ENCODE measurements at regions not wholly inside any gene's neighbourhood (a gene's known extent, or its start where the extent isn't known, plus 50 kb on each side); places are given as distances from the start of the nearest gene placed in this dataset.

DNA sequence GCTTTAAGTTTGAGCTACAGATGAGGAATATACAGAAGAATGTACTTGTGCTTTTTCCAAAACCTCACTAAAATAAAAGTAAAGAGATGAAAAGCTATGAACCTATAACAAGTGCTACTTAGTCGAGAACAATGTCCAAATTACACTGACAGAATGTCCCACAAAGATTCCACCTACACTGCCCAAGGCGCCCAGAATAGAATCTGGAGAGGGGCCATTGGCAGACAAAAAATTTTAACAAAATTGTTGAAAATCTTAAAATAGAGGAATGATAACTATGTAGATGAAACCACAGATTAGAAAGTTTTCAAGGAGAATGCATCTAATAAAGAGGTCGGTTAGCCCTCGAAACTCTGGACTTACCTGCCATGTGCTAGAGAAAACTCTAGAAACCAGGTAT lies 235.3 kb downstream of the CETN3 start:
- Mint-ChIP-seq H3K36me3 (ENCODE audit: unreplicated experiment) (peaks cover 9% of the 10 kb centered on the region), H3K9me3 (ENCODE audit: unreplicated experiment) (peaks cover 5% of the 10 kb centered on the region), H3K4me1 (ENCODE audit: low read depth, unreplicated experiment) (peaks cover 7% of the 10 kb centered on the region), H3K4me3 (ENCODE audit: unreplicated experiment) (no peak overlapping the region), H3K27me3 (ENCODE audit: unreplicated experiment) (no peaks in the 10 kb centered on the region), H3K27ac (ENCODE audit: unreplicated experiment) (no peak overlapping the region)
- TF ChIP-seq, protein P1, sequence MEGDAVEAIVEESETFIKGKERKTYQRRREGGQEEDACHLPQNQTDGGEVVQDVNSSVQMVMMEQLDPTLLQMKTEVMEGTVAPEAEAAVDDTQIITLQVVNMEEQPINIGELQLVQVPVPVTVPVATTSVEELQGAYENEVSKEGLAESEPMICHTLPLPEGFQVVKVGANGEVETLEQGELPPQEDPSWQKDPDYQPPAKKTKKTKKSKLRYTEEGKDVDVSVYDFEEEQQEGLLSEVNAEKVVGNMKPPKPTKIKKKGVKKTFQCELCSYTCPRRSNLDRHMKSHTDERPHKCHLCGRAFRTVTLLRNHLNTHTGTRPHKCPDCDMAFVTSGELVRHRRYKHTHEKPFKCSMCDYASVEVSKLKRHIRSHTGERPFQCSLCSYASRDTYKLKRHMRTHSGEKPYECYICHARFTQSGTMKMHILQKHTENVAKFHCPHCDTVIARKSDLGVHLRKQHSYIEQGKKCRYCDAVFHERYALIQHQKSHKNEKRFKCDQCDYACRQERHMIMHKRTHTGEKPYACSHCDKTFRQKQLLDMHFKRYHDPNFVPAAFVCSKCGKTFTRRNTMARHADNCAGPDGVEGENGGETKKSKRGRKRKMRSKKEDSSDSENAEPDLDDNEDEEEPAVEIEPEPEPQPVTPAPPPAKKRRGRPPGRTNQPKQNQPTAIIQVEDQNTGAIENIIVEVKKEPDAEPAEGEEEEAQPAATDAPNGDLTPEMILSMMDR (IDR thresholded peaks at IDR 0.05; ENCODE audit: partially characterized antibody, unreplicated experiment), result no peak
- no peak for DNase-seq

DNA sequence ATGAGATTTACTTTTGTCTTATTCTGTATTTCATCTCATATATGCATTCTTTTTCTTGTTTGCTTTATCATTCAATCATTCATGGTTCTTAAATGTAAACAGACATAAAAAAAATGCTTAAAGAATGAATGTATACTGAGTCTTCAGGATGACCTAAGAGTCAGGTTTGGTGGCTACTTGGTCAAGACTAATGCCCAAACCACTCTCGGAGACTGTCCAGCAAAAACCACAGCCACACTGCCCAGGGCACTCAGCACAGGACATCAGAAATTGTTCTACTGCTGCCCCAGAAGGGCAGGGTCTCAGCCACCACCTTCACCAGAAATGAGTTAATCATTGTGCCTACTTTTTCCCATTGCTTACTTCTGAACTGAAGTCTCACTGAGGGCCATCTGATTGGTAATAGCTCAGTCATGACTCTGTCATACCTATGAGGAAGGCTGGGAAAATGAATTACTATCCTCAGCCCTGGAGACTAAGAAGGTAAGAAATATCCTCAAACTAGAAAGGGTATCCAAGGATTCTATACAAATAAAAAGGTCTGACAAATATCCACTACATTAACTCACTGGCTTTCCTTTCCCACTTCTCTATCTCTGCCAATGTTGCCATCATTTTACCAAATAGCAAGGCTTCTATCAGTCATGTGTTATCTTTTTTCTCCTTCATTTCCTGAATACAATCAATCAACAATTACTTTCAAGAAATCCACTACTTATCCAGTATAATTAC lies 236.1 kb downstream of the CETN3 start:
- H3K36me3 Mint-ChIP-seq (ENCODE audit: unreplicated experiment), result peaks cover 9% of the 10 kb centered on the region
- H3K27me3 Mint-ChIP-seq (ENCODE audit: unreplicated experiment), result no peaks in the 10 kb centered on the region
- peaks cover 8% of the 10 kb centered on the region for H3K4me1 Mint-ChIP-seq (ENCODE audit: low read depth, unreplicated experiment)
- no peak overlapping the region for H3K4me3 Mint-ChIP-seq (ENCODE audit: unreplicated experiment)
- no peak for DNase-seq
- H3K9me3 Mint-ChIP-seq (ENCODE audit: unreplicated experiment), result peaks cover 5% of the 10 kb centered on the region
- TF ChIP-seq, protein P1 (IDR thresholded peaks at IDR 0.05; ENCODE audit: partially characterized antibody, unreplicated experiment), result no peak
- H3K27ac Mint-ChIP-seq (ENCODE audit: unreplicated experiment), result no peak overlapping the region

DNA sequence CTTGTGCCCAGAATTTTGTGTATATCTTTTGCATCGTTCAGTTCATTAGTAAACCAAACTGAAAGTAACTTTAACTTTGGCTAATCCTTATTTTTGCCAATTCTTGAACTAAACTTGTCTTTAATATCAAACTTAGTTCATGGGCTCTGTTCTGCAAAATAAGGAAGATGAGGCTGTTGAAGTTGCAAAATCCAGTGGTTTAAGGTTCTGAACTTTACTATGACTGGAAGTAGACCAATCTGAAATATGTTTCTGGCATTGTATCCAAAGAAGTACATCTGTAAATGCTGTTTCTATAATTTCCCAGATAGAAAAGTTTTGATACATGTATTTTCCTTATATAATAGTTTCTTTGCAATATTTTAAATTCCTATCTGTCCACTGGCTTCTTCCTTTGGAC lies 238.1 kb downstream of the CETN3 start:
- no peak overlapping the region for H3K4me3 Mint-ChIP-seq (ENCODE audit: unreplicated experiment)
- H3K27ac Mint-ChIP-seq (ENCODE audit: unreplicated experiment), result no peak overlapping the region
- peaks cover 3% of the 10 kb centered on the region for H3K9me3 Mint-ChIP-seq (ENCODE audit: unreplicated experiment)
- peaks cover 9% of the 10 kb centered on the region for H3K36me3 Mint-ChIP-seq (ENCODE audit: unreplicated experiment)
- TF ChIP-seq, protein P1 (IDR thresholded peaks at IDR 0.05; ENCODE audit: partially characterized antibody, unreplicated experiment), result no peak
- no peaks in the 10 kb centered on the region for H3K27me3 Mint-ChIP-seq (ENCODE audit: unreplicated experiment)
- peaks cover 8% of the 10 kb centered on the region for H3K4me1 Mint-ChIP-seq (ENCODE audit: low read depth, unreplicated experiment)
- DNase-seq, result no peak

DNA sequence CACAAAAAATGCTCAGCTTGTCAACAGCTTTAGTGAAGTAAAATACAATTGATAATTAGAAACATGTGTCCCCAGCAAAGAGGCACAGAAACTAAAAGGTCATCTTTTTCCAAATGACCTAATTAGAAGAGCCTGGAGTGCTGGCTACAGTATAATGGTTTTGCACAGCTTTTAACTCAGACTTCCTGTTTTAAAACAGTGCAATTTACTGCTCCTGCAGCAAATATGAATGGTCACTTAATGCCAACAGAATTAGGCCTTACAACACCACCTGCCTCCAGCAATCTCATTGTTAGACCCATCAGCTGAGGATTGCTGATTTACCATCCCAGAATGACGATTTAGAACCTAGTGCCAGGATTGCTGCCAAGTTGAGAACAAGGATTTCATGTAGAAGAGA lies 239.3 kb downstream of the CETN3 start:
- H3K27me3 Mint-ChIP-seq (ENCODE audit: unreplicated experiment), result no peaks in the 10 kb centered on the region
- TF ChIP-seq, protein P1 (IDR thresholded peaks at IDR 0.05; ENCODE audit: partially characterized antibody, unreplicated experiment), result no peak
- no peaks in the 10 kb centered on the region for H3K9me3 Mint-ChIP-seq (ENCODE audit: unreplicated experiment)
- no peak for DNase-seq
- no peaks in the 10 kb centered on the region for H3K36me3 Mint-ChIP-seq (ENCODE audit: unreplicated experiment)
- H3K27ac Mint-ChIP-seq (ENCODE audit: unreplicated experiment), result no peak overlapping the region
- H3K4me3 Mint-ChIP-seq (ENCODE audit: unreplicated experiment), result no peak overlapping the region
- H3K4me1 Mint-ChIP-seq (ENCODE audit: low read depth, unreplicated experiment), result peaks cover 8% of the 10 kb centered on the region

DNA sequence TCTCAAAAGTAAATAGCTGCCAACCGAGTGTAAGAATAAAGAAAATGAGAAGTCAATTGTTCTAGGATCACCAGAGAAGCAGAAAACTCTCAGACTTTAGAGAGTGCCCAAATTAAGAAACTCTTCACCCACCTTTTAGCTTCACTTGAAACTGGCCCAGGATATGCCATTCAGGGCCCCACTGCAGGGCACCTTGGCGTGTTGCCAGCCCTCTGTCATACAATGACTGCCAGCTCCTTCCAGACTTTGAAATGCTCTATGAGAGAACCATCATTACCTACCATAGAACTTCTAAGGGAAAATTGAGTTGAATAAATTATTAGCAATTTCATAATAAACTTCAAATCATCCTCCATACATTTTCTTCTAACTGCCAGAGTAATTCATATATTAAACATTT lies 240.5 kb downstream of the CETN3 start:
- no peak for DNase-seq
- Mint-ChIP-seq H3K27ac (ENCODE audit: unreplicated experiment) (no peak overlapping the region), H3K4me3 (ENCODE audit: unreplicated experiment) (no peak overlapping the region), H3K9me3 (ENCODE audit: unreplicated experiment) (no peaks in the 10 kb centered on the region), H3K27me3 (ENCODE audit: unreplicated experiment) (no peaks in the 10 kb centered on the region), H3K36me3 (ENCODE audit: unreplicated experiment) (no peaks in the 10 kb centered on the region), H3K4me1 (ENCODE audit: low read depth, unreplicated experiment) (peaks cover 8% of the 10 kb centered on the region)
- TF ChIP-seq, protein P1 (IDR thresholded peaks at IDR 0.05; ENCODE audit: partially characterized antibody, unreplicated experiment), result no peak
